Middle frontal gyrus (tissue), 1 donor: ENCODE measurements at regions not wholly inside any gene's neighbourhood (a gene's known extent, or its start where the extent isn't known, plus 50 kb on each side); places are given as distances from the start of the nearest gene placed in this dataset.
"Not testable (repeated sequence)": the region's sequence is repeated elsewhere in the genome, so short reads cannot be mapped to it uniquely, and the experiment has no call there.

Experiments
- DNase-seq: peaks from one replicate; pipeline ENCODE4 v3.0.0-alpha.2; 2015; ENCODE audit warnings: low spot score; ENCODE audit errors: extremely low spot score

- DNase-seq: no peak
Measured at GRCh38 chr2:124967325-124967724, 942.2 kb downstream of the CNTNAP5 start.

DNA sequence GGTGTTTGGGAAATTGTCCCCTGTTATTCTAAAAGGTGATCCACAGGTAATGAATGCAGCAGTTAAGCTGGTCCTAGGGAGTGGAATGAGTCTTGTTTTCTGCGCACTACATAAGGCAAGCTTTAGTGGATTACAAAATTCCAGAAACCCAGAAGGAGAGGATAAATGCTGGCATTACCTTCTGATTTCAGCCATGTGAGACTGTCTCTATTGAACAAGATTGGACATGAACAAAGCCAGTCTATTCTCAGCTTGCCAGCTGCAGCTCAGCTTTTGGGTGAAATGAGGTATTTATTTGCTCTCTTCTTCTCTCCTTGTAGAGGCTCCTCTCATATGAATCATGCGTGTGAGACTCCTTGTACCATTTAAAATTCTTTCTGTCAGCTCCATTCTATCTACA is 944.9 kb downstream of the CNTNAP5 start:
- DNase-seq: peak; percentile 49

DNA sequence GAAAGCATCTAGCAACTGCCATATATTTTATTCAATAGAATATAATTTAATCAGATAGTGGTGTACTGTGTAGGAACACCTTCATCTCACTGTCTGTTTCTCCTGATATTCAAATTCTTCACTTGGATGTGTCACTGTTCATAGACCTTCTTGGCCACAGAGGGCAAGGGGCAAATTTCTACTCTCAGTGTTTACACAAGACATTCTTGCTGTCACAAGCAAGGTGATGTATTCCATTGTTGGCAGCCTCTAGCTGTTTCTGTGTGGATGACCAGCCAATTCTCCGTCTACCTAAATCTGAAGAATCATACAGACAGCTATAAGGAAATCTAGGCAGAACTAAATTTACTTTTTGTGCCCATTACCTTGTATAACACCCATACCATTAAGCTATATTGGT is 948.3 kb downstream of the CNTNAP5 start:
- DNase-seq: no peak

DNA sequence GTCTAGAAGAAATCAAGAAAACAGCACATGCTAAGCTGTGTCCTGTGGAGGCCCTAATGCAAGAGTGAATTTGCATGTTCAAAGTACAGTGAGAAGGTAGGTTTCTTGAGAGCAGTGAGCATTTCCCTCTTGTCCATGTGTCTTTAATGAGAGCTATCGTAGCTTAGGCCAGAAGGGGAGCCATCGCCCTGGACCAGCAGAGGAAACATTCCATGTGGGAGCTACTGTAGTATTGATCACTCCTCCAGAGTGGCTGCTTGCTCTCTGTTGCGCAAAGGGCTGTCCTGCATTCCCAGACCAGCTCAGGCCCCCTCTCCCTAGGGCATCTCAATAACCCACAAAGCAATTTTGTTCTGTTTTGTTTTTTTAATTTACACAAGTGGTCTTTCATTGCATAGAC is 950.1 kb downstream of the CNTNAP5 start:
- no peak for DNase-seq

- DNase-seq: no peak
Measured at GRCh38 chr2:124975648-124976047, 950.6 kb downstream of the CNTNAP5 start.

DNA sequence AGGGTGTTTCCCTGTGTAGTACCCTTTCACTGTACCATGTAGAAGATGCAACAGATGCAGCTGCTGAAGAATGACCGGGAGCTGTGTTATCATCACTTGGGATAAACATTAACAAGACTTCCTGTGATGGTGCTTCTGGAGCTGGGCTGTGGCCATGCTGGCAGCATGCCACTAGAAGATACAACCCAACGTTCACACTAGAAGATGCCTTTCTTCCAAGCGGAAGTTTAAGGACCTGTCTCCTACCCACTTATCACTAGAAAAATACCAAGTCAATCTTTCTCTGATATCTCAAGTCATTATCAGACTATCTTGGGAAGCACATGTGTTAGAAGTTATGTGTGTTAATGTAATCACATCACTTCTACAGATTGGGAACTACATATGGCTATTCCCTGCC is 953.5 kb downstream of the CNTNAP5 start:
- no peak for DNase-seq

DNA sequence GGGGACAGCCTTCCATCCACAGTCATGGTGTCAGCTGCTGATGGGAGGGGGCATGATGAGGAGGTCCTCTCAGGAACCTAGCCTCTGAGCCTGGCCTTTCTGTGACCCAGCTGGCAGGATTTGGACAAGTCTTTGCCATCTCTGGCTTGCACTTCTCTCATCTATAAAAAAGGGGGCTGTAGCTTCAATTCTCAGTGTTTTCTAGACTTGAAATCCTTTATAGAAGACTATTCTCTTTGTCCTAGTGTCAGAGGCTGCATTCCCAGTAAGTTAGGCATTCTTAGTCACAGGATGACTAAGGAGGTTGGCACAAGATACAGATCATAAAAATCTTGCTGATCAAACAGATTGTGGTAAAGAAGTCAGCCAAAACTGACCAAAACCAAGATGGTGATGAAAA is 958.5 kb downstream of the CNTNAP5 start:
- no peak for DNase-seq

DNA sequence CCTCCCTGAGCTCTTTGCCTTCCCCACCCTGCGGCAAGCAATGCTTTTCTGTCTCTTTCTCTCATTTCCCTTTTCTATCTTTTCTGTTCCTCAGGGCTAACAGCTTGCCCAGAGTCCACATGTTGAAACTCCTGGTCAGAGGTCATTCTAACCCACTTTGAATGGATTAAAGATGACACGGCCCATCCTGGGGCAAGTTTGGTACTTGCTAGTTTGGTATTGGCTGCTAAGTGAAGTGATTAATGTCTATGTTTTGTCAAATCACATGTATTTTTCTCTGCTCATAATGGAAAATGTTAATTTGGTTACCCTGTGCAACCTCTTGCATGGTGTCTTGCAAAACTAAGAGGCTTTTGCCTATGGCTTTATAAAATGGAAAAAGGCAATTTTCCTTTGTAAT is 960.2 kb downstream of the CNTNAP5 start:
- DNase-seq: no peak

- no peak for DNase-seq
Measured at GRCh38 chr2:124986136-124986535, 961.0 kb downstream of the CNTNAP5 start.

DNA sequence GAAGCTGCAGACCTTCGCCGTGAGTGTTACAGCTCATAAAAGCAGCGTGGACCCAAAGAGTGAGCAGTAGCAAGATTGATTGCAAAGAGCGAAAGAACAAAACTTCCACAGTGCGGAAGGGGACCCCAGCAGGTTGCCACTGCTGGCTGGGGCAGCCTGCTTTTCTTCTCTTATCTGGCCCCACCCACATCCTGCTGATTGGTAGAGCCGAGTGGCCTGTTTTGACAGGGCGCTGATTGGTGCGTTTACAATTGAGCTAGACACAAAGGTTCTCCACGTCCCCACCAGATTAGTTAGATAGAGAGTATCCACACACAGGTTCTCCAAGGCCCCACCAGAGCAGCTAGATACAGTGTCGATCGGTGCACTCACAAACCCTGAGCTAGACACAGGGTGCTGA is 961.8 kb downstream of the CNTNAP5 start:
- not testable (repeated sequence) for DNase-seq

DNA sequence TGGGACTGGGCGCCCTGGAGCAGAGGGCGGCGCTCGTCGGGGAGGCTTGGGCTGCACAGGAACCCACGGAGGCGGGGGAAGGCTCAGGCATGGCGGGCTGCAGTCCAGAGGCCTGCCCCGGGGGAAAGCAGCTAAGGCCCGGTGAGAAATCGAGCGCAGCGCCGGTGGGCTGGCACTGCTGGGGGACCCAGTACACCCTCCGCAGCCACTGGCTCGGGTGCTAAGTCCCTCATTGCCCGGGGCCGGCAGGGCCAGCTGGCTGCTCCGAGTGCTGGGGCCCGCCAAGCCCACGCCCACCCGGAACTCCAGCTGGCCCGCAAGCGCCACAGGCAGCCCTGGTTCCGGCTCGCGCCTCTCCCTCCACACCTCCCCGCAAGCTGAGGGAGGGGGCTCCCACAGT is 962.3 kb downstream of the CNTNAP5 start:
- DNase-seq: not testable (repeated sequence)

- DNase-seq: no peak
Measured at GRCh38 chr2:124988111-124988510, 963.0 kb downstream of the CNTNAP5 start.

GRCh38 chr2:124988794-124989193 is 963.7 kb downstream of the CNTNAP5 start:
- no peak for DNase-seq

- no peak for DNase-seq
Measured at GRCh38 chr2:124993809-124994208, 968.7 kb downstream of the CNTNAP5 start.

DNA sequence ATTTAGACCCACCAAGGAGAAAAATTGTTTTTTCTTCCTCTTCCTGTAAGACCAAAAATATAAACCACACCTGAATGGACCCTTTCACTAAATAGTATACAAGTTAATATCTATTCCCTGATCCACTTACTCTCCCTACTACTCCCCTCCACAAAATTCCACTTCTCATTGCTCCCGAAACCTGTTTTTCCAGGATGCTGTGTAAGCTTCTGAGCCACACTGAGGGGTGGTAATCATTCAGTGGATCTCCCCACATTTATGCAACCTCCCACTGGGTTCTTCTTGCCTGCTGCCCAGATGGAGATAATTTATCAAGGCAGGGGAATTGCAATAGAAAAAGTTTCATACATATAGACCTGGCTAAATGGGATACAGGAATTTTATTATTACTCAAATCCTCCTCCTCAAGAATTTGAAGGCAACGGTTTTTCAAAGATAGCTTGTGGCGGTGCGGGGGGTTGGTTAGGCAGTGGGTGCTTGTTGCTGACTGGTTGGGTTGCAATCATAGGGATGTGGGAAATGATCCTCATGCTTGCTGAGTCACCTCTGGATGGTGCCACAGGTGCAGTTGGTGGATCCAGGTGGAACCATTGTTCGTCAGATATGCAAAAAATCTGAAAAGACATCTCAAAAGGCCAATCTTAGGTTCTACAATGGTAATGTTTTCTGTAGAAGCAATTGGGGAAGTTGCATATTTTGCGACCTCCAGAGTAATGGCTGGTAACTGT is 970.3 kb downstream of the CNTNAP5 start:
- DNase-seq: no peak

- DNase-seq: no peak
Measured at GRCh38 chr2:124996406-124996805, 971.3 kb downstream of the CNTNAP5 start.

DNA sequence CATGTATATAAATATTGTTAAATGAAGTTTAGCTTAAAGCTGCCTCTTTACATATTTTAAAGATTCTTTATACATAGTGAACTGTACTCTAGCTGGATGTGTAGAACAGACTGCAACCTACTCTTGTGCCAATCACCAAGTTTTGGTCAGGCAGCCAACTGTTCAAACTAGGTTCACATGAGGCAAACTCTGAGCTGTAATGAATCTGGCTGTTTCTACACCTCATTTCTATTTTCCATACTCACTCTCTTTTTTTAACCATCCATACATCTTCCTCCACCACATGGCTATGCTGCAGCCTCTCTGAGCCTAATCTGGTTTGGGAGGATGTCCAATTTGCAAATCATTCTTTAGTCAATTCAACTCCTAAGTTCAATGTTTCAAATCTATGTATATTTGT is 974.8 kb downstream of the CNTNAP5 start:
- DNase-seq: no peak

DNA sequence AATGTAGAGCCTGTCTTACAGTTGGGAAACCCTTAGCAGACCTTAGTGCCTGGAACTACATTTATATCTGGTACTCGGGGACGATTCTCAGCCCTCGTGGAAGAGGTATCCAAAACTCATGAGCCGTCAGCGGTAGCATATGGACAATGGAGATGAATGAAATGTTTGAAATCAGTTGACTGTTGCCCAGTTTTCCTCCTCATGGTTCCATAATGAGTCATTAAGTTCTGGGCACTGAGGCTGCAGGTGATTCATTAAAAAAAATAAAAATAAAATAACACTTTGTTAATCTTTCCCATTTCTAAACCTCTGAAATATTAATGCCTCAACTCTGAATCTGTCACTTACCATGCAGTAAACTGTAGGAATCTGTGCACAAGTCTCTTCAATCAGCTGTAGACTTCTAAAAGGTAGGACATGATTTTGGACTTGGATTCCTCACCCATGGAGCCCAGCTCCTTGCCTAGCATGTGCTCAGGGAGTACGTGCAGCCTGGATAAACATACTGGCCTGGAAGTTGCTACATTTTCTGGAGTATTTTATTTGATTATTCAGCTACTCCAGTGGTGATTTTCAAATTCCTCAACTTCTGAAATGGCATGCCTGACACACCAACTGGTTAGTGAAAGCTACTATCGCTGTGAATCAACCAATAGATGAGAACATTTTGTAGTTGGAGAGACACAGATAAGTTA is 979.2 kb downstream of the CNTNAP5 start:
- DNase-seq: no peak

GRCh38 chr2:125006676-125007075 is 981.6 kb downstream of the CNTNAP5 start:
- DNase-seq: no peak

DNA sequence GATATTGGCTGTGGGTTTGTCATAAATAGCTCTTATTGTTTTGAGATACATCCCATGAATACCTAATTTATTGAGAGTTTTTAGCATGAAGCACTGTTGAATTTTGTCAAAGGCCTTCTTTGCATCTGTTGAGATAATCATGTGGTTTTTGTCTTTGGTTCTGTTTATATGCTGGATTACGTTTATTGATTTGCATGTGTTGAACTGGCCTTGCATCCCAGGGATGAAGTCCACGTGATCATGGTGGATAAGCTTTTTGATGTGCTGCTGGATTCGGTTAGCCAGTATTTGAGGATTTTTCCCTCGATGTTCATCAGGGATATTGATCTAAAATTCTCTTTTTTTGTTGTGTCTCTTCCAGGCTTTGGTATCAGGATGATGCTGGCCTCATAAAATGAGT is 1003.6 kb downstream of the CNTNAP5 start:
- DNase-seq: not testable (repeated sequence)

DNA sequence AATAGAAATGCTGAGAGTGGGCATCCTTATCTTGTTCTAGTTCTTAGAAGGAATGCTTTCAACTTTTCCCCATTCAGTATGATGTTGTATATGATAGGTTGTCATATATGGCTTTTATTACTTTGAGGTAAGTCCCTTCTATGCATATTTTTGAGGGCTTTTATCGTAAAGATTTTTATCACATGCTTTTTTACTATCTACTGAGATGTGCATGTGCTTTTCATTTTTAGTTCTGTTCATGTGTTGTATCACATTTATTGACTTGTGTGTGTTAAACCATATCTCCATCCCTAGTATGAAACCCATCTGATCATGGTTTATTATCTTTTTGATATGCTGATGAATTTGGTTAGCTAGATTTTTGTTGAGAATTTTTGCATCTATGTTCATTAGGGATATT is 1008.8 kb downstream of the CNTNAP5 start:
- DNase-seq: no peak

- DNase-seq: no peak
Measured at GRCh38 chr2:125037135-125037653, 1012.1 kb downstream of the CNTNAP5 start.

GRCh38 chr2:125041846-125042245 is 1016.8 kb downstream of the CNTNAP5 start:
- DNase-seq: no peak
